HCT116 (cell line): ENCODE measurements at regions not wholly inside any gene's neighbourhood (a gene's known extent, or its start where the extent isn't known, plus 50 kb on each side); places are given as distances from the start of the nearest gene placed in this dataset.

Experiments used
- ATAC-seq: fragments of 200-7000 bp; cut with Tn5 transposase; 2 replicates; pipeline ENCODE4 v1.9.1; 2020; ENCODE audit warnings: mild to moderate bottlenecking, moderate library complexity
- BruUV-seq: library from RNA; stranded (reverse); fragments of 400-500 nt; replicated peaks from 2 replicates; lab custom pipeline; 2021; lab: Mats Ljungman, UMichigan
- CTCF ChIA-PET: fragments of 300-600 bp; sonication (Branson Sonifier 250); formaldehyde crosslinking; loops from one replicate; lab custom pipeline; 2021; ENCODE audit warnings: antibody characterized with exemption; lab: Charles Lee
- POLR2A ChIA-PET: fragments of 300-600, 350-600 bp; sonication (Branson Sonifier 250); formaldehyde crosslinking; loops from one replicate; lab custom pipeline; 2021; ENCODE audit warnings: antibody characterized with exemption; lab: Charles Lee
- RAD21 ChIA-PET, 2 experiments: fragments of 300-600 bp; sonication (Branson Sonifier 250); formaldehyde crosslinking; loops; one replicate each; lab custom pipeline; 2023; ENCODE audit warnings: low total read pairs in 2 of 2; ENCODE audit not compliant: uncharacterized antibody in 2 of 2, unreplicated experiment in 2 of 2, low non-redundant PET in 1 of 2; lab: Charles Lee
- DNase-seq: peaks from one replicate; pipeline ENCODE4 v3.0.0-alpha.2; 2010; ENCODE audit warnings: low read depth, low spot score
- H2AFZ ChIP-seq: fragments of 200-600 bp; shearing (Covaris generic), sonication (generic); 2 replicates; pipeline ENCODE4 v1.6.1; 2017; ENCODE audit warnings: low read depth, mixed run types, mixed read lengths, antibody characterized with exemption, low read length; ENCODE audit not compliant: poor library complexity, severe bottlenecking
- H3K27ac ChIP-seq: 2 replicates; pipeline ENCODE4 v1.5.1; 2012; ENCODE audit warnings: low read depth, low read length
- H3K27me3 ChIP-seq: fragments of 200-600 bp; sonication (generic); 2 replicates; pipeline ENCODE4 v1.6.1; 2016; ENCODE audit warnings: mixed run types, low read length, mixed read lengths; ENCODE audit not compliant: insufficient read depth
- H3K36me3 ChIP-seq, 2 experiments: fragments of 200-500 bp in 1 of 2; fragments of 200-600 bp in 1 of 2; sonication (Bioruptor generic) in 1 of 2; sonication (generic) in 1 of 2; 2 replicates each; pipeline versions ENCODE4 v1.5.1 to v1.6.1; 2014 to 2016; ENCODE audit warnings: low read length in 2 of 2, inconsistent platforms in 1 of 2, mixed read lengths in 1 of 2, mixed run types in 1 of 2; ENCODE audit not compliant: insufficient read depth in 2 of 2, control insufficient read depth in 1 of 2
- H3K4me1 ChIP-seq, 2 experiments: fragments of 200-600 bp in 1 of 2; sonication (generic) in 1 of 2; 2 replicates each; pipeline versions ENCODE4 v1.5.1 to v1.6.1; 2012 to 2017; ENCODE audit warnings: low read length in 2 of 2, inconsistent platforms in 1 of 2, mild to moderate bottlenecking in 1 of 2, mixed read lengths in 1 of 2, mixed run types in 1 of 2, moderate library complexity in 1 of 2; ENCODE audit not compliant: insufficient read depth in 2 of 2, control insufficient read depth in 1 of 2
- H3K4me2 ChIP-seq: fragments of 200-600 bp; sonication (generic); 2 replicates; pipeline ENCODE4 v1.6.1; 2017; ENCODE audit warnings: mixed run types, low read length, mixed read lengths
- H3K4me3 ChIP-seq, 2 experiments: fragments of 200-600 bp in 1 of 2; sonication (generic) in 1 of 2; replicated peaks in 1 of 2; 2 replicates each; pipeline ENCODE4 v1.5.1; 2011 to 2016; ENCODE audit warnings: low read length in 2 of 2, control low read depth in 1 of 2, low read depth in 1 of 2, mild to moderate bottlenecking in 1 of 2, mixed read lengths in 1 of 2, mixed run types in 1 of 2
- H3K79me2 ChIP-seq: fragments of 200-600 bp; sonication (generic); 2 replicates; pipeline ENCODE4 v1.6.1; 2017; ENCODE audit warnings: mild to moderate bottlenecking, mixed run types, low read length, moderate library complexity, mixed read lengths; ENCODE audit not compliant: insufficient read depth
- H3K9ac ChIP-seq: fragments of 200-600 bp; sonication (generic); 2 replicates; pipeline ENCODE4 v1.6.1; 2016; ENCODE audit warnings: low read length, mixed read lengths
- H3K9me2 ChIP-seq: fragments of 200-600 bp; sonication (generic), shearing (Covaris generic); 2 replicates; pipeline ENCODE4 v1.6.1; 2017; ENCODE audit warnings: mixed run types, mild to moderate bottlenecking, moderate library complexity; ENCODE audit not compliant: insufficient read depth
- H3K9me3 ChIP-seq, 2 experiments: fragments of 200-500 bp in 1 of 2; fragments of 200-600 bp in 1 of 2; sonication (Bioruptor generic) in 1 of 2; sonication (generic) in 1 of 2; 2 replicates each; pipeline ENCODE4 v1.6.1; 2014 to 2017; ENCODE audit warnings: low read length in 2 of 2, mixed read lengths in 2 of 2, inconsistent platforms in 1 of 2, low read depth in 1 of 2, mild to moderate bottlenecking in 1 of 2, mixed run types in 1 of 2, moderate library complexity in 1 of 2; ENCODE audit not compliant: control insufficient read depth in 1 of 2, insufficient read depth in 1 of 2
- H4K20me1 ChIP-seq: fragments of 200-600 bp; sonication (generic), shearing (Covaris generic); 2 replicates; pipeline ENCODE4 v1.6.1; 2017; ENCODE audit warnings: mixed run types, mild to moderate bottlenecking, moderate library complexity; ENCODE audit not compliant: insufficient read depth
- CBX3 ChIP-seq: IDR thresholded peaks from 2 replicates; pipeline ENCODE4 v1.6.1; 2012; ENCODE audit warnings: low read depth
- EGR1 ChIP-seq: IDR thresholded peaks from 2 replicates; pipeline ENCODE4 v1.6.1; 2012; ENCODE audit warnings: low read depth
- ELF1 ChIP-seq: IDR thresholded peaks from 2 replicates; pipeline ENCODE4 v1.6.1; 2012; ENCODE audit warnings: low read depth, borderline replicate concordance
- POLR2A ChIP-seq: IDR thresholded peaks from 2 replicates; pipeline ENCODE4 v1.7.0; 2011; ENCODE audit warnings: borderline replicate concordance; ENCODE audit not compliant: insufficient read depth, insufficient read length; ENCODE audit errors: extremely low read depth
- POLR2AphosphoS5 ChIP-seq: IDR thresholded peaks from 2 replicates; pipeline ENCODE4 v1.6.1; 2011; ENCODE audit warnings: mild to moderate bottlenecking, low read depth, low read length, moderate library complexity
- RAD21 ChIP-seq: IDR thresholded peaks from 2 replicates; pipeline ENCODE4 v1.6.1; 2012; ENCODE audit warnings: low read depth, mild to moderate bottlenecking
- SP1 ChIP-seq: IDR thresholded peaks from 2 replicates; pipeline ENCODE4 v1.6.1; 2012; ENCODE audit warnings: low read depth
- TCF7L2 ChIP-seq: IDR thresholded peaks from 2 replicates; pipeline ENCODE4 v1.7.0; 2011; ENCODE audit warnings: borderline replicate concordance, inconsistent platforms; ENCODE audit not compliant: insufficient read depth, insufficient read length; ENCODE audit errors: extremely low read depth
- ZFX ChIP-seq: fragments of 450-650 bp; IDR thresholded peaks from 2 replicates; pipeline ENCODE4 v1.6.1; 2017
- ZNF274 ChIP-seq: fragments of 200-500 bp; sonication (Bioruptor generic); IDR thresholded peaks from 2 replicates; pipeline ENCODE4 v1.6.1; 2014; ENCODE audit warnings: mild to moderate bottlenecking, low read depth, low read length, inconsistent platforms
- intact Hi-C: fragments of 100-400 bp; cut with micrococcal nuclease; formaldehyde crosslinking; loops from 2 replicates; pipeline ENCODE4 v1.10.0; 2022
- TF ChIP-seq, protein P1 (sequence below), 3 experiments: fragments of 200-600 bp in 1 of 3; sonication (generic) in 1 of 3; IDR thresholded peaks in 2 of 3; conservative IDR thresholded peaks in 1 of 3; 2 replicates each; pipeline ENCODE4 v1.5.1; 2012 to 2017; ENCODE audit warnings: low read depth in 2 of 3, low read length in 2 of 3, antibody characterized with exemption in 1 of 3, borderline replicate concordance in 1 of 3, control low read depth in 1 of 3, mild to moderate bottlenecking in 1 of 3, mixed read lengths in 1 of 3, mixed run types in 1 of 3, moderate library complexity in 1 of 3; ENCODE audit not compliant: insufficient read depth in 1 of 3
- TF ChIP-seq, protein P2 (sequence below): IDR thresholded peaks from 2 replicates; pipeline ENCODE4 v1.6.1; 2012

DNA sequence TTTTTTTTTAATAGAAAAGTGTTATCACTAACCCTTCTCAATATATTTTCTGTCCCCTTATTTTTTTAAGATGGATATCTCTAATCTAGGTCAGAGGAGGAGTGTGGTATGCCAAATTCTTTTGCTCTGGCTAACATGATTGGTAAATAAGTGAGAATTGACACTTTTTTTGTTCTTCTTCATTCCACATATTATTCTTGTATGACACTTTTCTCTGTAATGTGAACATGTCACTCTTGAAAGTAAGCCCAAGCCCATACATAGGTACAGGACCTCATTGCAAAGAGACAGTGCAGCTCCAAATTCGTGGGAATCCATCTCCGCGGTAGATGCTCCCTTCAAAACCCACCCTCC is 142.5 kb upstream of the TCF21 start:
- Histone ChIP-seq H3K9me3 (no peaks in the 10 kb centered on the region), H3K27ac (peak overlapping the region; percentile 90), H3K4me1 (peaks cover 19 to 35% of the 10 kb centered on the region in 2 experiments), H3K27me3 (no peaks in the 10 kb centered on the region), H3K4me2 (peak overlapping the region; percentile 68), H3K4me3 (peak overlapping the region in 1 of 2 experiments; percentile 48; a peak in 3 of 4 replicates), H3K79me2 (no peaks in the 10 kb centered on the region)
- ATAC-seq (peak; percentile 3; the same call in 1 of the 2 replicates), DNase-seq (no peak)
- ChIA-PET POLR2A (interaction anchor here (0.7 to 1.3 kb wide), 6 partner anchors 9 to 556 kb away, joined by 3 to 6 read pairs (median 5); no protein-coding TSS in a partner anchor), RAD21 (interaction anchor here (0.6 to 1.3 kb wide), 3 partner anchors 17 to 177 kb away, joined by 3 to 7 read pairs (median 5); no protein-coding TSS in a partner anchor)
- intact Hi-C loops: loop anchor here (5.0 kb wide), 1 partner anchor 171 kb away; no protein-coding TSS in a partner anchor
- TSS peak; percentile 93 for BruUV-seq
- TF ChIP-seq POLR2AphosphoS5 (no peak), CBX3 (0 out of 2 replicates have a peak, but pooled peaks have one; percentile 23), SP1 (no peak), TCF7L2 (no peak)
- TF ChIP-seq, protein P1, sequence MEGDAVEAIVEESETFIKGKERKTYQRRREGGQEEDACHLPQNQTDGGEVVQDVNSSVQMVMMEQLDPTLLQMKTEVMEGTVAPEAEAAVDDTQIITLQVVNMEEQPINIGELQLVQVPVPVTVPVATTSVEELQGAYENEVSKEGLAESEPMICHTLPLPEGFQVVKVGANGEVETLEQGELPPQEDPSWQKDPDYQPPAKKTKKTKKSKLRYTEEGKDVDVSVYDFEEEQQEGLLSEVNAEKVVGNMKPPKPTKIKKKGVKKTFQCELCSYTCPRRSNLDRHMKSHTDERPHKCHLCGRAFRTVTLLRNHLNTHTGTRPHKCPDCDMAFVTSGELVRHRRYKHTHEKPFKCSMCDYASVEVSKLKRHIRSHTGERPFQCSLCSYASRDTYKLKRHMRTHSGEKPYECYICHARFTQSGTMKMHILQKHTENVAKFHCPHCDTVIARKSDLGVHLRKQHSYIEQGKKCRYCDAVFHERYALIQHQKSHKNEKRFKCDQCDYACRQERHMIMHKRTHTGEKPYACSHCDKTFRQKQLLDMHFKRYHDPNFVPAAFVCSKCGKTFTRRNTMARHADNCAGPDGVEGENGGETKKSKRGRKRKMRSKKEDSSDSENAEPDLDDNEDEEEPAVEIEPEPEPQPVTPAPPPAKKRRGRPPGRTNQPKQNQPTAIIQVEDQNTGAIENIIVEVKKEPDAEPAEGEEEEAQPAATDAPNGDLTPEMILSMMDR (IDR thresholded peaks at IDR 0.05 in 2 of 3, conservative IDR thresholded peaks at IDR 0.05 in 1 of 3; ENCODE audit: borderline replicate concordance in 1 of 3, insufficient read depth in 1 of 3, low read depth in 2 of 3, low read length in 2 of 3): no peak
- TF ChIP-seq, all 23 proteins: peak for 1
- CTCF ChIA-PET: interaction anchor here (1.0 to 1.6 kb wide), 2 partner anchors 115 to 177 kb away, joined by 5 read pairs; no protein-coding TSS in a partner anchor
- no peaks in the 10 kb centered on the region for H4K20me1 ChIP-seq
- no peaks in the 10 kb centered on the region for H3K36me3 ChIP-seq
- H3K9me2 ChIP-seq: no peaks in the 10 kb centered on the region
- no peak overlapping the region for H2AFZ ChIP-seq
- H3K9ac ChIP-seq: peak overlapping the region; percentile 47

DNA sequence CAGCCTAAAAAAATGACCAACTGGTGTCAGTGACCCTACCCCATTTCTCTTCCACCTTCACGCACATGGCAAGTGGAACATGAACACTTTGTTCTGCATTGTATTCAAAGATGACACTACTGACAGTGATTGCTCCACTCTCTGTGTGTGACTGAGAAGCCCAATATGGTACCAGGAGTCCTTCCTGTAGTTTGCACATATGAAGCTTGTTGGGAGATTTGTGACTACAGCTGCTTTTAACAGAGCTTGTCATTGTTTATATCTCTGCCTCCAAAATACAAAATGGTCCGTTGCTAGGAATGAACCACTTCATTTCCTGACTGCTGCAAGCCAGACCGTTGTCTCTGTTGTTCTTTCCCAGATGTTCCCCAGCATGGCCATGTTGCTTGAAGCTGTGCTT is 140.3 kb upstream of the TCF21 start:
- H3K79me2 ChIP-seq: no peaks in the 10 kb centered on the region
- BruUV-seq: no TSS peak
- ChIA-PET POLR2A (no interaction called here), RAD21 (no interaction called here), CTCF (no interaction called here)
- H3K27ac ChIP-seq: no peak overlapping the region
- no peaks in the 10 kb centered on the region for H3K36me3 ChIP-seq
- H2AFZ ChIP-seq: no peak overlapping the region
- H3K4me2 ChIP-seq: no peak overlapping the region
- H3K27me3 ChIP-seq: no peaks in the 10 kb centered on the region
- peaks cover 15 to 29% of the 10 kb centered on the region in 2 experiments for H3K4me1 ChIP-seq
- no peaks in the 10 kb centered on the region for H4K20me1 ChIP-seq
- no peak for ATAC-seq
- no peaks in the 10 kb centered on the region for H3K9me2 ChIP-seq
- intact Hi-C loops: loop anchor here (5.0 kb wide), 1 partner anchor 169 kb away; no protein-coding TSS in a partner anchor
- no peaks in the 10 kb centered on the region for H3K9me3 ChIP-seq
- no peak overlapping the region for H3K4me3 ChIP-seq
- no peak overlapping the region for H3K9ac ChIP-seq
- no peak for DNase-seq
- no peak for TF ChIP-seq SP1
- TF ChIP-seq EGR1: no peak
- TF ChIP-seq ELF1: no peak
- no peak for TF ChIP-seq CBX3
- no peak for TF ChIP-seq ZNF274
- TF ChIP-seq, protein P1 (IDR thresholded peaks at IDR 0.05 in 2 of 3, conservative IDR thresholded peaks at IDR 0.05 in 1 of 3; ENCODE audit: borderline replicate concordance in 1 of 3, insufficient read depth in 1 of 3, low read depth in 2 of 3, low read length in 2 of 3): no peak
- TF ChIP-seq, protein P2, sequence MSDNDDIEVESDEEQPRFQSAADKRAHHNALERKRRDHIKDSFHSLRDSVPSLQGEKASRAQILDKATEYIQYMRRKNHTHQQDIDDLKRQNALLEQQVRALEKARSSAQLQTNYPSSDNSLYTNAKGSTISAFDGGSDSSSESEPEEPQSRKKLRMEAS: no peak
- TF ChIP-seq ZFX: no peak
- TF ChIP-seq POLR2A: no peak
- no peak for TF ChIP-seq RAD21
